ENCODE measurements at regions not wholly inside any gene's neighbourhood (a gene's known extent, or its start where the extent isn't known, plus 50 kb on each side); places are given as distances from the start of the nearest gene placed in this dataset.
A peak's percentile ranks its signal among the peaks of the same experiment; 100 is the strongest.
"Not testable (repeated sequence)": the region's sequence is repeated elsewhere in the genome, so short reads cannot be mapped to it uniquely, and the experiment has no call there.

DNA sequence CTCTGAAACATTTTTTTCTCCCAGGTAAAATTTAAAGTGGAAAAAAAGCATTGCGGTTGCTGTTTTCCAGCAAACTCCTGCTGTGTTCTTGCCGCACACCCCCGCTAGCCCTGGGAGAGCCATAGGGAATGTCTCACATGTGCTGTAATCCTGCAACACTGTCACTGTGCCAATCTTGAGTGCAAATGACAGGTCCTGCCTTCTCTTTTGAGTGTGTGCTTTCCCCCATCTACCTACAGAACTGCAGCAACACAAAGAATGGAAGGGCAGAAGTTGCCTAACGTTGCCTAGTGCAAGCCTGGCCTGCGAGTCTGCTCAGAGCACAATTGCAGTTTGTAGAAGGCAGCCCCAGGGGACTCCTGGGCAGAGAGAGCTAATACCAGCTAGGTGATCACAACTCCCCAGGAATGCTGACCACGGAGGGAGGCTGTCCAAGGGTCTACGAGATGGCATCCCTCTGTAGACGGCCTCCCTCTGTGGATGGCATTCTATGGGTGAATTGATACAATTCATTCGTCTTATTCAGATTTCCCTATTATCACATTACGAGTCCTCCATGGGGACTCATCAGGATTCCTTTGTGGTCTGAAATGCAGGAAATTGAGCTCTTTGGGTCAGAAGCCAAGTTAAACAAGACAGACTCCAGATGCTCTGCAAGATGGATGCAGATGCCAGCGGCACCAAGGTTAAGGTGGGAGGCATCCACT, 172.6 kb upstream of the S1PR3 start:
- no peak for DNase-seq

DNA sequence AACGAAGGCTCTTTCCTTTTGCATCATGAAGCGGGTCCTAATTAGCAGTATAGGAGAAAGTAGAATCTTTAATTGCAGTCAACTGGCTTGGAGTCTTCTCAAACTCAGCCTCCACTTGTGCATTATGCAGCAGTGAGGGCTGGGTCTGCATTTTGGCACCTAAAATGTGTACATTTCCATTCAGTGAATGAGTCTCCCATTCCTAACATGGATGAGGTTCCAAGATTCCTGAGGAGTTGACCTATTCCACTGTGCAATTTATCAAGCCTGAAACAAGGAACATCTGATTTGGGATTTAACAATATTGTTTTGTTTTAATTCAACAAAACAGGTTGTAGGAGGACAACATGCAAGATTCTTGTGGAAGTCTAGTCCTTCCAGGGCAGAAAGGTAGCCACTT, 171.8 kb upstream of the S1PR3 start:
- no peak for DNase-seq

GRCh38 chr9:88820055-88820454, 171.2 kb upstream of the S1PR3 start:
- DNase-seq, result no peak

GRCh38 chr9:88821033-88821745, 170.1 kb upstream of the S1PR3 start:
- no peak for DNase-seq

DNA sequence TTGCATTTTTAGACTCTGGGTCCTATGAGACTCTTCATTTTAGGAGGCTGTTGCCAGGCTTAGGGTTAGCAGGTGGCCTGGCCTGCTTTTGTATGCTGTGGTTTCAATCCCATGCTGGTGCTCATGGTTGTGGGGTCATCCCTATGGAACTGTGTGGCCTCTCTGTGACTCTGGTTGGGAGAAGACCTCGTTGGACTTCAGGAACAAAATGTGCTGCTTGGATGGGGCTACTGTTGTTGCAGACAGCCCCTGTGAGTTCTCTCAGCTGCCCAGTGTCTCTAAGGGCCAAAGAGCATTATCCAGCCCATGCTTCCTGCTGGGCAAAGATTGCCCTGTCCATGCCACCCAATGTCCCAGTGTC, 169.5 kb upstream of the S1PR3 start:
- DNase-seq, result no peak

GRCh38 chr9:88824711-88825110, 166.6 kb upstream of the S1PR3 start:
- DNase-seq, result no peak

DNA sequence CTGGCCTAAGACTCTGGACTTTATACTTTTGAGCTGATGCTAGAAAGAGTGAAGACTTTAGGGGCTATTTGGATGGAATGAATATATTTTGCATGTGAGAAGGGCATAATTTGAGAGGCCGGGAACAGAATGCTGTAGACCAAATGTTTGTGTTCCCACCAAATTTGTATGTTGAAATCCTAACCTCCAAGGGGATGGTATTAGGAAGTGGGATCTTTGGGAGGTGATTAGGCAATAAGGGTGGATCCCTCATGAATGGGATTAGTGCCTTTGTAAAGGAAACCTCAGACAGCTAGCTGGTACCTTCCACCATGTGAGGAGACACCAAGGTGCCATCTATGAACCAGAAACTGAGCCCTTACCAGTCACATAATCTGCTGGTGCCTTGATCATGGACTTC, 165.1 kb upstream of the S1PR3 start:
- DNase-seq, result no peak

- DNase-seq, result no peak
These were observed 164.5 kb upstream of the S1PR3 start for GRCh38 chr9:88826771-88827181.

- no peak for DNase-seq
These were observed 163.2 kb upstream of the S1PR3 start for GRCh38 chr9:88828018-88828417.

- no peak for DNase-seq
These were observed 162.7 kb upstream of the S1PR3 start for GRCh38 chr9:88828492-88828974.

- no peak for DNase-seq
These were observed 162.0 kb upstream of the S1PR3 start for GRCh38 chr9:88829276-88829675.

DNA sequence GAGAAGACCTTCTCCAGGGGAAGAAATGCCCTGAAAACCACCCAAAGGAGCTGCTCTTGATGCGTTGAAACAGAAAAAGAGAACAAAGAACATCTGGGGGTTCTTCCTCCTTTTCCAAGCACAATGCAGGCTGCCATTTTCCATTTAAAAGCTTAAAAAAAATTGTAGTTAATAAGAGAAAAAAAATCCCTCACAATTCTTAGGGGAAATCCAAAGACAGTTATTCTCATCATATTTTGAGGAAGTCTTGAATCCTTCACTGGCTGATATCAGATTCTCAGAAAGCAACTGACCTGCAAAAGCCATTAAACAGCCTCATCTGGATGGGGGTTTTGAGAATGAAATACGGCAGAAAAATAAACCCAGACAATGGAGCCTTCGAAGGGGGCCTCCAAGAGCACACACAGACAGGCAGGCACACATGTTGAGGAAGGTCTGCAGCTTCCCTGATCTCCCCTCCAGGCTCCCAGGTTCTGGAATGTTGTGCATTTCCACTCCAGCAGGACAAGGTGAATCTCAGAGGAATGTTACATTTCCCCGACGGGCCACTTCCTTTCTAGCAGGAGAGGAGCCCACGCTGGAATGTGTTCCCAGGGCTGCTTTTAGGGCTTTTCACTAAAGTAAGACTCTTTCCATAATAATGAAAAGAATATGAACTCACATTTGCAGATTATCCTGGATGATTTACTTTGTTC, 159.4 kb upstream of the S1PR3 start:
- no peak for DNase-seq

DNA sequence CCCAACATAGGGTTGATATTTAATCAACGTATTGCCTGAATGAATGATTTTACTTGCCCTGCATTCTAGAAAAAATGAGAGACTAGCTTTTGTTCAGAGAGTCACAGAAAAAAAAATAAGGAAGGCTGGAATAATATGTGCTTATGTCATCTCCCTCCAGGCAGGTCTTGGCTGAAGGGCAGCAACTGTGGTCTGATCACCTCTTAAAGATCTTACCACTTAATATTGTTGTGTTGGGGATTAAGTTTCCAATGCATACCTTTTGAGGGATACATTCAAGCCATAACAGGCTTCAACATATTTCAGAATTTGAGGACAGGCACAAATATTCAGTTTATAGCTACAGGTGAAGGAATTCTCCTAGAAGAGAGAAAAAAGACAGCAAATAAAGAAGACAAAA, 157.3 kb upstream of the S1PR3 start:
- DNase-seq, result no peak

DNA sequence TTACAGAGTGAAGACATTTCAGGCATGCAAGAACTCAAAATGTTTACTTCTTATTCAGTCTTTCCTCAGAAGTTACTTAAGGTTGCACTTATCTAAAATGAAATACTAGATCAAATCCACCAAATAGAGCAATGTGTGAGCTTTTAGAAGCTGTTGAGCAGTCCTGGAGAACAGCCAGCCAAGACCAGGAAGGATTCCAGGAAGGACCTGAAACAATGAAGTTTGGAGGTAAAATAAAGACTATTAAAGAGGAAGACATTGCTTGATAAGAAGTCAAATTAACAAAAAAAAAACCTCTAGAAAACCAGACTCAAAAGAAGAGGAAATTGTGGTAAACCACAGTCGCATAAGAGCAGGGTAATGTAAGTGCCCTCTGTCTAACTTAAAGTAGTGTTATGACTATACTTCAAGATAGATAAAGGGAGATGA, 156.2 kb upstream of the S1PR3 start:
- DNase-seq, result no peak

- no peak for DNase-seq
These were observed 155.5 kb upstream of the S1PR3 start for GRCh38 chr9:88835772-88836171.

- DNase-seq, result no peak
These were observed 153.5 kb upstream of the S1PR3 start for GRCh38 chr9:88837731-88838130.

DNA sequence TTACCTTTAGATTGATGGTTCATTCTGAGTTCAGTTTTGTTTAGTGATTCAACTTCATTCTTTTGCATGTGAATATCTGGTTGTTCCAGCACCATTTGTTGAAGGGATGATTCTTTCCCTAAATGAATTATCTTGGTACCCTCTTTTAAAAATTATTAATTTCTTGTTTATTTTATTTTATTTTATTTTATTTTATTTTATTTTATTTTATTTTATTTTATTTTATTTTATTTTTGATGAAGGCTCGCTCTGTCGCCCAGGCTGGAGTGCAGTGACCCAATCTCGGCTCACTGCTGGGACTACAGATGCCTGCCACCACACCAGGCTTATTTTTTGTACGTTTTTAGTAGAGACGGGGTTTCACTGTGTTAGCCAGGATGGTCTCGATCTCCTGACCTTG, 141.4 kb upstream of the S1PR3 start:
- DNase-seq, result not testable (repeated sequence)

- peak; percentile 8 for DNase-seq
These were observed 138.5 kb upstream of the S1PR3 start for GRCh38 chr9:88852794-88853193.

DNA sequence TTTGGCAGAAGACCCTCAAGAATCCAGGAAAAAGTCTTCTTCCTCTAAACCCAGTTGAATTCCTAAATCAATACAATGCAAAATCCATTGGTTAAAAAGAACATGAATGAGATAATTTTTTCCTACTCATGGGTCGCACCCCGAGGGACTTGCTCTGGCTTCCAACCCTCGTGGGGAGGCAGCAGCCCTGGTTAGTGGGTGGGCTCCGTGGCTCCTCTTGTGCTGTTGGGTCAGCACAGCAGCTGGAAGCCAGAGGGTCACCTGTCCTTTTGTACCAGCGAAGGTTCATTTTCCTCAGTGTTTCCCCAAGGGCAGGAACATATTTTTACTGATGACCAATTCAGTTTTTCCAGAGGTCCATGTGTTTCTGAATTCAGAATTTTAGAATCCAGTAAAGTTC, 120.6 kb upstream of the S1PR3 start:
- DNase-seq, result no peak

DNA sequence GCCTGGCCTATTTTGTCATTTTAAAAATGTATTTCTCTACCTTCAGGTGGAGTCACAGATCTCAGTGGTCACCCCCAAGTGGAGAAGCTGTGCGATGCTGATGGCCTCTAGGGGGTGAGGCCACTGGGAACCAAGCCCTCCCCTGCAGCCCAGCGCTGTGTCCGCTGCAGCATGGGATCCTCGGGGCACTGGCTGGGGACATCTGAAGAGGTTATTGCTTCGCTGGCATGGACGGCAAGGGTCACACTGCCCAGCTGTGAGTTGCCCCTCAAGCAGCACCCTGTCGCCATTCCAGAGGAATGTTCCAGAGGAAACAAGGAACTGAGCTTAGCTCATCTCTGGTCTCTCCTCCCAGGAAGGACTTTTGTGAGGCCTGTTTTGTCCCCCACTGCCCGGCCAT, 119.6 kb upstream of the S1PR3 start:
- no peak for DNase-seq

DNA sequence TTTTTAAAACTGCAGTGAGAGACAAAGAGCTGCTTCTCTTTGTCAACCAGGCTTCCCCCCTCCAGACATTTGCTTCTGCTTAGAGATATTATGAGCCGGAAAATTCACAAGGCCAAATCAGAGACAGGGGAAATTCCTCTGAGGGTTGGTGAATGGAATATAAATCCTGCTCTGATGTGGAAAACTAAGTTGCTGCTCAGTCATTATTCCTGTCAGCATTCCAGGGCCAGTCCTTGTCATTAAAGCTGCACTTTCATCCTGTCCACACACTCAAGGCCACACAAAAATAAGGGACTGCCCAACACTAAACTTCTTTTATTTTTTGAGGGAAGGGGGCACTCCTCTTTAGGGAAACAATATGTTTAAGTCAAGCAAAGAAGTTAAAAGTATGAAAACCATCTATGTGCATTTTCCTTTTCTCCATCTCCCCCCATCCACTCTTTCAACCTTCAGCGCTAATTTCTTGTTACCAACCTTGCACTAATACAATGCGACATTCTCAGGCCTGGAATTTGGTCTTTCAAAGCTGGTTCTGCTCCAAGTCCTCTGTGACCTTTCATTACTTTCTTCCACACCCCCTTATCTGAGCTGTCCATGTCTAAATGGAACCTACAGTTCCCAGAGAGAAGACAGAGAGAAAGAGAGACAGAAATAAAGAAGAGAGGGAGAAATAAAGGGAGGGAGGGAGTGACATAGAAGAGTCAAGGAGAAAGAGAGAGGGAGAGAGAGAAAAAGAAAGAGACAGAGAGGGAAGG, 118.9 kb upstream of the S1PR3 start:
- no peak for DNase-seq

GRCh38 chr9:88873635-88874034, 117.6 kb upstream of the S1PR3 start:
- no peak for DNase-seq

DNA sequence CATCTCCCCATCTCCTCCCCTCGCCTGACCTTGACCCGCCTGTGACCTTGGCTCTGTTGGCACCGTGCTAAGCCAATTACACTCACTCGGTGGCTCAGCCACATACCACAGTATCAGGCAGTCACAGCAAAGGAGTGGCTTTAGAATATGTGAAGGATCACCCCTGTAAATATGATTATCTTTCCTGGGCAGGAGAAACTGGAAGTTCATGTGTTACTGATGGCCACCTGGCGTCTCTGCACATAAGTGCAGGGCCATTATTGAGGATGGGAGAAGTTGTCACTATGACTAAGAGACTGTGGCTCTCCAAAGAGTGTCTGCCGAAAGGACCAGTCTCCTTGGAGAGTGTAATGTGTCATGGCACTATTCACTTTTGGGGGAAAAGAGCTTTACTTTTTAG, 116.9 kb upstream of the S1PR3 start:
- DNase-seq, result peak; percentile 49

All from NCI-H82 (cell line).